ENCODE measurements at regions not wholly inside any gene's neighbourhood (a gene's known extent, or its start where the extent isn't known, plus 50 kb on each side); places are given as distances from the start of the nearest gene placed in this dataset.

DNA sequence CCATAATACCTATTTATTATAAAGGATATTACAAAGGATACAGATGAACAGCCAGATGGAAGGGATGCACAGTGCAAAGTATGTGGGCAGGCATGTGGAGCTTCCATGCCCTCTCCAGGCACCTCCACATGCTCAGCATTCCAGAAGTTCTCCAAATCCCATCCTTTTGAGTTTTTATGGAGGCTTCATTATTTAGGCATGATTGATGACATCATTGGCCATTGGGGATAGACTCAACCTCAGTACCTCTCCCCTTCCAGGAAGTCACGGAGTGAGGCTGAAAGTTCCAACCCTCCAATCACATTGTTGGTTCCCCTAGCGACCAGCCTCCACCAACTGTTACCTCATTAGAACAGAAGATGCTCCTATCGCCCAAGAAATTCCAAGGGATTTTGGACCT is 156.4 kb downstream of the ATP23 start:
- Histone ChIP-seq H3K4me3 (ENCODE audit: low read depth in 2 of 2, low read length in 2 of 2) (no peak overlapping the region), H3K27ac (ENCODE audit: low read length) (no peak overlapping the region), H3K36me3 (ENCODE audit: control insufficient read depth, insufficient read depth, low read length) (no peaks in the 10 kb centered on the region), H3K4me1 (ENCODE audit: control insufficient read depth, insufficient read depth, low read length) (no peaks in the 10 kb centered on the region), H3K27me3 (ENCODE audit: control insufficient read depth, insufficient read depth, low read length) (no peaks in the 10 kb centered on the region), H3K9me3 (ENCODE audit: control insufficient read depth, insufficient read depth, low read depth, low read length) (no peaks in the 10 kb centered on the region)
- DNase-seq (ENCODE audit: low read depth, low spot score), result no peak
- in situ Hi-C loops (cut with HindIII; ENCODE audit: low pct_unique_long_range_greater_than_20kb, low sequenced_read_pairs), result no loop called here
- intact Hi-C loops (cut with micrococcal nuclease; ENCODE audit: unreplicated experiment), result no loop called here
- no TSS peak for BruUV-seq (replicated peaks)
- TF ChIP-seq, protein P1, sequence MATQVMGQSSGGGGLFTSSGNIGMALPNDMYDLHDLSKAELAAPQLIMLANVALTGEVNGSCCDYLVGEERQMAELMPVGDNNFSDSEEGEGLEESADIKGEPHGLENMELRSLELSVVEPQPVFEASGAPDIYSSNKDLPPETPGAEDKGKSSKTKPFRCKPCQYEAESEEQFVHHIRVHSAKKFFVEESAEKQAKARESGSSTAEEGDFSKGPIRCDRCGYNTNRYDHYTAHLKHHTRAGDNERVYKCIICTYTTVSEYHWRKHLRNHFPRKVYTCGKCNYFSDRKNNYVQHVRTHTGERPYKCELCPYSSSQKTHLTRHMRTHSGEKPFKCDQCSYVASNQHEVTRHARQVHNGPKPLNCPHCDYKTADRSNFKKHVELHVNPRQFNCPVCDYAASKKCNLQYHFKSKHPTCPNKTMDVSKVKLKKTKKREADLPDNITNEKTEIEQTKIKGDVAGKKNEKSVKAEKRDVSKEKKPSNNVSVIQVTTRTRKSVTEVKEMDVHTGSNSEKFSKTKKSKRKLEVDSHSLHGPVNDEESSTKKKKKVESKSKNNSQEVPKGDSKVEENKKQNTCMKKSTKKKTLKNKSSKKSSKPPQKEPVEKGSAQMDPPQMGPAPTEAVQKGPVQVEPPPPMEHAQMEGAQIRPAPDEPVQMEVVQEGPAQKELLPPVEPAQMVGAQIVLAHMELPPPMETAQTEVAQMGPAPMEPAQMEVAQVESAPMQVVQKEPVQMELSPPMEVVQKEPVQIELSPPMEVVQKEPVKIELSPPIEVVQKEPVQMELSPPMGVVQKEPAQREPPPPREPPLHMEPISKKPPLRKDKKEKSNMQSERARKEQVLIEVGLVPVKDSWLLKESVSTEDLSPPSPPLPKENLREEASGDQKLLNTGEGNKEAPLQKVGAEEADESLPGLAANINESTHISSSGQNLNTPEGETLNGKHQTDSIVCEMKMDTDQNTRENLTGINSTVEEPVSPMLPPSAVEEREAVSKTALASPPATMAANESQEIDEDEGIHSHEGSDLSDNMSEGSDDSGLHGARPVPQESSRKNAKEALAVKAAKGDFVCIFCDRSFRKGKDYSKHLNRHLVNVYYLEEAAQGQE (IDR thresholded peaks at IDR 0.05; ENCODE audit: insufficient read depth in 1 of 2, low read depth in 2 of 2, low read length in 1 of 2), result no peak
- TF ChIP-seq TCF7L2 (IDR thresholded peaks at IDR 0.05; ENCODE audit: low read depth, low read length), result no peak
- no peak for TF ChIP-seq POLR2AphosphoS5 (IDR thresholded peaks at IDR 0.05; ENCODE audit: low read depth, low read length)
- TF ChIP-seq, protein P2, sequence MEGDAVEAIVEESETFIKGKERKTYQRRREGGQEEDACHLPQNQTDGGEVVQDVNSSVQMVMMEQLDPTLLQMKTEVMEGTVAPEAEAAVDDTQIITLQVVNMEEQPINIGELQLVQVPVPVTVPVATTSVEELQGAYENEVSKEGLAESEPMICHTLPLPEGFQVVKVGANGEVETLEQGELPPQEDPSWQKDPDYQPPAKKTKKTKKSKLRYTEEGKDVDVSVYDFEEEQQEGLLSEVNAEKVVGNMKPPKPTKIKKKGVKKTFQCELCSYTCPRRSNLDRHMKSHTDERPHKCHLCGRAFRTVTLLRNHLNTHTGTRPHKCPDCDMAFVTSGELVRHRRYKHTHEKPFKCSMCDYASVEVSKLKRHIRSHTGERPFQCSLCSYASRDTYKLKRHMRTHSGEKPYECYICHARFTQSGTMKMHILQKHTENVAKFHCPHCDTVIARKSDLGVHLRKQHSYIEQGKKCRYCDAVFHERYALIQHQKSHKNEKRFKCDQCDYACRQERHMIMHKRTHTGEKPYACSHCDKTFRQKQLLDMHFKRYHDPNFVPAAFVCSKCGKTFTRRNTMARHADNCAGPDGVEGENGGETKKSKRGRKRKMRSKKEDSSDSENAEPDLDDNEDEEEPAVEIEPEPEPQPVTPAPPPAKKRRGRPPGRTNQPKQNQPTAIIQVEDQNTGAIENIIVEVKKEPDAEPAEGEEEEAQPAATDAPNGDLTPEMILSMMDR (IDR thresholded peaks at IDR 0.05), result no peak
- TF ChIP-seq SIN3A (IDR thresholded peaks at IDR 0.05; ENCODE audit: borderline replicate concordance, insufficient read depth, low read depth, low read length), result no peak
- ChIA-PET POLR2A (no interaction called here), CTCF (no interaction called here)
- ATAC-seq, result no peak

DNA sequence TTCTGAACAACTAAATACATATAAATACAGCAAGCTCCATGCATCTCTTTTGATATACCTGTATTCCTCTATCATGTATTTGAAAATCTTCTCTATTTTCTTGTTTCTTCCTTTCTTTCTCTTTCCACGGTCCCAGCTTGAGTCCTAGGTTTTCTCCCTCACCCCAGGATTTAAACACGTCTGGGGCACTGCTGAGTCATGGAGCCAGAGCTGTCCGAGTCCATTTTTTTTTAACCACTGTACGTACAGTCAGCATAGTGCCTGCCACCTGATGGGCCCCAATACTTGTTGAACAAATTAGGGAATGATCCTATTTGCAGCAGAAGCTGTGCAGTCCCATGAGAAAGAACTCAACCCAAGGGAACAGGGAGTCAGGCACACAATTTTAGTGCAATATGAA is 158.1 kb downstream of the ATP23 start:
- TF ChIP-seq TCF7L2 (IDR thresholded peaks at IDR 0.05; ENCODE audit: low read depth, low read length) (no peak), SIN3A (IDR thresholded peaks at IDR 0.05; ENCODE audit: borderline replicate concordance, insufficient read depth, low read depth, low read length) (no peak), POLR2AphosphoS5 (IDR thresholded peaks at IDR 0.05; ENCODE audit: low read depth, low read length) (no peak)
- TF ChIP-seq, protein P2 (IDR thresholded peaks at IDR 0.05), result no peak
- TF ChIP-seq, protein P1 (IDR thresholded peaks at IDR 0.05; ENCODE audit: insufficient read depth in 1 of 2, low read depth in 2 of 2, low read length in 1 of 2), result no peak
- in situ Hi-C loops (cut with HindIII; ENCODE audit: low pct_unique_long_range_greater_than_20kb, low sequenced_read_pairs), result no loop called here
- H3K27ac ChIP-seq (ENCODE audit: low read length), result no peak overlapping the region
- DNase-seq (ENCODE audit: low read depth, low spot score) (no peak), ATAC-seq (no peak)
- CTCF ChIA-PET, result no interaction called here
- no peaks in the 10 kb centered on the region for H3K9me3 ChIP-seq (ENCODE audit: control insufficient read depth, insufficient read depth, low read depth, low read length)
- H3K4me1 ChIP-seq (ENCODE audit: control insufficient read depth, insufficient read depth, low read length), result no peaks in the 10 kb centered on the region
- no peak overlapping the region for H3K4me3 ChIP-seq (ENCODE audit: low read depth in 2 of 2, low read length in 2 of 2)
- intact Hi-C loops (cut with micrococcal nuclease; ENCODE audit: unreplicated experiment), result no loop called here
- no TSS peak for BruUV-seq (replicated peaks)
- POLR2A ChIA-PET, result no interaction called here
- H3K27me3 ChIP-seq (ENCODE audit: control insufficient read depth, insufficient read depth, low read length), result no peaks in the 10 kb centered on the region
- no peaks in the 10 kb centered on the region for H3K36me3 ChIP-seq (ENCODE audit: control insufficient read depth, insufficient read depth, low read length)

Measured in Panc1 (cell line).